MCF 10A (cell line): ENCODE measurements at regions not wholly inside any gene's neighbourhood (a gene's known extent, or its start where the extent isn't known, plus 50 kb on each side); places are given as distances from the start of the nearest gene placed in this dataset.

Experiments used
- BruUV-seq: library from RNA; stranded (reverse); fragments of 400-500 nt; replicated peaks from 2 replicates; lab custom pipeline; 2021; lab: Mats Ljungman, UMichigan
- CTCF ChIA-PET: fragments of 300-600 bp; sonication (Branson Sonifier 250); formaldehyde crosslinking; extraction: SDS; loops from one replicate; lab custom pipeline; 2021; ENCODE audit warnings: antibody characterized with exemption, inconsistent platforms; lab: Yijun Ruan, JAX
- POLR2A ChIA-PET: fragments of 300-600, 350-650 bp; sonication (Branson Sonifier 250); formaldehyde crosslinking; extraction: SDS; loops from one replicate; lab custom pipeline; 2020; ENCODE audit warnings: antibody characterized with exemption, inconsistent platforms; lab: Yijun Ruan, JAX
- DNase-seq: peaks from one replicate; pipeline ENCODE4 v3.0.0-alpha.2; 2018; ENCODE audit not compliant: unreplicated experiment
- H3K27ac Mint-ChIP-seq: one replicate; pipeline ENCODE4 v1.8.0; 2022; ENCODE audit warnings: mild to moderate bottlenecking, low read depth, mixed read lengths; ENCODE audit not compliant: unreplicated experiment
- H3K27me3 Mint-ChIP-seq: one replicate; pipeline ENCODE4 v1.8.0; 2022; ENCODE audit warnings: mixed read lengths; ENCODE audit not compliant: insufficient read depth, unreplicated experiment
- H3K36me3 Mint-ChIP-seq: one replicate; pipeline ENCODE4 v1.8.0; 2022; ENCODE audit warnings: mild to moderate bottlenecking, moderate library complexity, mixed read lengths; ENCODE audit not compliant: insufficient read depth, unreplicated experiment
- H3K4me1 Mint-ChIP-seq: one replicate; pipeline ENCODE4 v1.8.0; 2022; ENCODE audit warnings: mixed read lengths; ENCODE audit not compliant: insufficient read depth, unreplicated experiment
- H3K4me3 Mint-ChIP-seq: one replicate; pipeline ENCODE4 v1.8.0; 2022; ENCODE audit warnings: mild to moderate bottlenecking, moderate library complexity, mixed read lengths; ENCODE audit not compliant: unreplicated experiment
- H3K9me3 Mint-ChIP-seq: one replicate; pipeline ENCODE4 v1.8.0; 2022; ENCODE audit warnings: mixed read lengths; ENCODE audit not compliant: unreplicated experiment
- intact Hi-C: fragments of 100-400 bp; cut with micrococcal nuclease; formaldehyde crosslinking; loops from 2 replicates; pipeline ENCODE4 v1.14.1; 2022
- TF ChIP-seq, protein P1 (sequence below): fragments of 200-600 bp; IDR thresholded peaks from one replicate; pipeline ENCODE4 v1.8.0; 2022; ENCODE audit warnings: antibody characterized with exemption, mild to moderate bottlenecking; ENCODE audit not compliant: unreplicated experiment

DNA sequence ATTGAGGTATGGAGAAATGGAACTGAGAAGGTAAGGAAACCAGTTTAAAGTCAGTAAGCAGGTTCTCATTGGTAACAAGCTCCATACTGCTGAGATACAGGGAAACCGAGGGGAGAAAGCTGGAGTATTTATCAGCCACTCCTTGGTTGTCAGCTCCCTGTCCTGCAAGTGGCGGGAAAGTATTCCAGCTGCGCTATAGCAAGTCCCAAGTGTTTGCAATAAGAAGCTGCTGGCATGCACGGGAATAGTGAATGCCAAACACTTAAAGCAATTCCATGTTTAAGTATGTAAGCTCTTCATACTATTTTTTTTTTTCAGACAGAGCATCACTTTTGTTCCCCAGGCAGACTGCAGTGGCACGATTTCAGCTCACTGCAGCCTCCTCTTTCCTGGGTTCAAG lies 1601.1 kb downstream of the SUCLG1 start:
- DNase-seq: no peak
- intact Hi-C loops: no loop called here
- no TSS peak for BruUV-seq
- no peak overlapping the region for H3K27ac Mint-ChIP-seq
- ChIA-PET CTCF (interaction anchor here (0.7 kb wide), 1 partner anchor 834 kb away, joined by 3 read pairs; no protein-coding TSS in a partner anchor), POLR2A (interaction anchor here (0.6 to 0.7 kb wide), 2 partner anchors 21 to 62 kb away, joined by 3 read pairs; no protein-coding TSS in a partner anchor)
- no peaks in the 10 kb centered on the region for H3K27me3 Mint-ChIP-seq
- no peaks in the 10 kb centered on the region for H3K9me3 Mint-ChIP-seq
- no peaks in the 10 kb centered on the region for H3K4me1 Mint-ChIP-seq
- no peaks in the 10 kb centered on the region for H3K36me3 Mint-ChIP-seq
- TF ChIP-seq, protein P1, sequence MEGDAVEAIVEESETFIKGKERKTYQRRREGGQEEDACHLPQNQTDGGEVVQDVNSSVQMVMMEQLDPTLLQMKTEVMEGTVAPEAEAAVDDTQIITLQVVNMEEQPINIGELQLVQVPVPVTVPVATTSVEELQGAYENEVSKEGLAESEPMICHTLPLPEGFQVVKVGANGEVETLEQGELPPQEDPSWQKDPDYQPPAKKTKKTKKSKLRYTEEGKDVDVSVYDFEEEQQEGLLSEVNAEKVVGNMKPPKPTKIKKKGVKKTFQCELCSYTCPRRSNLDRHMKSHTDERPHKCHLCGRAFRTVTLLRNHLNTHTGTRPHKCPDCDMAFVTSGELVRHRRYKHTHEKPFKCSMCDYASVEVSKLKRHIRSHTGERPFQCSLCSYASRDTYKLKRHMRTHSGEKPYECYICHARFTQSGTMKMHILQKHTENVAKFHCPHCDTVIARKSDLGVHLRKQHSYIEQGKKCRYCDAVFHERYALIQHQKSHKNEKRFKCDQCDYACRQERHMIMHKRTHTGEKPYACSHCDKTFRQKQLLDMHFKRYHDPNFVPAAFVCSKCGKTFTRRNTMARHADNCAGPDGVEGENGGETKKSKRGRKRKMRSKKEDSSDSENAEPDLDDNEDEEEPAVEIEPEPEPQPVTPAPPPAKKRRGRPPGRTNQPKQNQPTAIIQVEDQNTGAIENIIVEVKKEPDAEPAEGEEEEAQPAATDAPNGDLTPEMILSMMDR: no peak
- H3K4me3 Mint-ChIP-seq: no peak overlapping the region

DNA sequence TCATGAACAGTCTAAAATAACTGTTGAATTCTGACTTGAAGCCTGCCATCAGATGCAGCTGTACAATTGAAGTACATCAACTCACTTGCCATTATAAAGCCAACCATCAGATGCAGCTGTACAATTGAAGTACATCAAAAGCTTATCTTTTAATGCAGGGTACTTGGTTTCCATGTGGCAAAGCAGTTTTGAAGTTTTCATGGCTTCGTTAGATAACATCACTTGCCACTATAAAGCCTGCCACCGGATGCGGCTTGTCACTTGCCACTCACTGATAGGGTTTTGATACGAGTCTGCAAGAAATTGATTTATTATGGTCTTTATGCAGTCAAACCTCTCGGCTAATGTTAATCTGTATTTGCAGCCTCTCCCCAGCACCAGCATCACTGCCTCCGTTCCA lies 1605.8 kb downstream of the SUCLG1 start:
- TF ChIP-seq, protein P1: no peak
- DNase-seq: no peak
- intact Hi-C loops: no loop called here
- Mint-ChIP-seq H3K36me3 (no peaks in the 10 kb centered on the region), H3K9me3 (no peaks in the 10 kb centered on the region), H3K4me1 (no peaks in the 10 kb centered on the region), H3K4me3 (no peak overlapping the region), H3K27ac (no peak overlapping the region), H3K27me3 (no peaks in the 10 kb centered on the region)
- POLR2A ChIA-PET: no interaction called here
- CTCF ChIA-PET: interaction anchor here (0.7 to 0.9 kb wide), 2 partner anchors 342 to 344 kb away, joined by 3 read pairs; no protein-coding TSS in a partner anchor
- no TSS peak for BruUV-seq

DNA sequence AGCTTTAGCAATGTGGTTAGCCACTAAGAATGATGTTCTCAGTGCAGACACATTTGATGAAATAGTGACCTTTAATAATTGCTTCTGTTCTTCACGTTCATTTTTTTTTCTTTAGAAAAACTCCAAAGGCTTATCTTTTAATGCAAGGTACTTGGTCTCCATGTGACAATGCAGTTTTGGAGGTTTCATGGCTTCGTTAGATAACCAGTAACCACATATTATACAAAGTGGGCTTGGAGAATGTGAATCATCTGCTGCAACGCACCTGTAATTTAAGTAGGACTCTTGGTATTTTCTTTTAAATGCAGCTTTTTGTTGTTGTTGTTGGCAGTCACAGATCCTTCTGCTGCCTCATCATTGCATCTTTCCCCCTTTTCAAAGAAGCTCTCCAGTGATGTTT lies 1606.3 kb downstream of the SUCLG1 start:
- no peaks in the 10 kb centered on the region for H3K36me3 Mint-ChIP-seq
- no peak for DNase-seq
- ChIA-PET POLR2A (no interaction called here), CTCF (interaction anchor here (0.7 to 0.9 kb wide), 2 partner anchors 342 to 344 kb away, joined by 3 read pairs; no protein-coding TSS in a partner anchor)
- intact Hi-C loops: no loop called here
- H3K27ac Mint-ChIP-seq: no peak overlapping the region
- BruUV-seq: no TSS peak
- no peaks in the 10 kb centered on the region for H3K9me3 Mint-ChIP-seq
- no peaks in the 10 kb centered on the region for H3K27me3 Mint-ChIP-seq
- H3K4me3 Mint-ChIP-seq: no peak overlapping the region
- TF ChIP-seq, protein P1: no peak
- H3K4me1 Mint-ChIP-seq: no peaks in the 10 kb centered on the region

DNA sequence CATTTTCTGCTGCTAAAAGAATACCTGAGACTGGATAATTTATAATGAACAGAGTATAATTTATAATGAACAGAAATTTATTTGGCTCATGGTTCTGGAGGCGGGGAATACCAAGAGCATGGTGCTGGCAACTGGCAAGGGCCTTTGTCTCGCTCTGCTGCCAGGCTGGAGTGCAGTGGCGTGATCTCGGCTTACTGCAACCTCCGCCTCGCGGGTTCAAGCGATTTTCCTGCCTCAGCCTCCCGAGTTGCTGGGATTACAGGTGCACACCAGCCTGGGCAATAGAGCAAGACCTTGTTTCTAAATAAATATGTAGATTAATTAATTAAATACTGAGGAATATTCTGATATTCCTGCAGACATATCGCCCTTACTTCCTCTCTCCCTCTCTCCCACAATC lies 1610.8 kb downstream of the SUCLG1 start:
- intact Hi-C loops: no loop called here
- CTCF ChIA-PET: no interaction called here
- POLR2A ChIA-PET: no interaction called here
- BruUV-seq: no TSS peak
- no peak overlapping the region for H3K4me3 Mint-ChIP-seq
- no peak for DNase-seq
- no peaks in the 10 kb centered on the region for H3K36me3 Mint-ChIP-seq
- no peaks in the 10 kb centered on the region for H3K27me3 Mint-ChIP-seq
- no peaks in the 10 kb centered on the region for H3K9me3 Mint-ChIP-seq
- H3K27ac Mint-ChIP-seq: no peak overlapping the region
- TF ChIP-seq, protein P1: no peak
- no peaks in the 10 kb centered on the region for H3K4me1 Mint-ChIP-seq
